Medulla oblongata (tissue), 1 donor: ENCODE measurements at regions not wholly inside any gene's neighbourhood (a gene's known extent, or its start where the extent isn't known, plus 50 kb on each side); places are given as distances from the start of the nearest gene placed in this dataset.

Experiments used
- DNase-seq: peaks from one replicate; pipeline ENCODE4 v3.0.0-alpha.2; 2015; ENCODE audit errors: extremely low spot score

DNA sequence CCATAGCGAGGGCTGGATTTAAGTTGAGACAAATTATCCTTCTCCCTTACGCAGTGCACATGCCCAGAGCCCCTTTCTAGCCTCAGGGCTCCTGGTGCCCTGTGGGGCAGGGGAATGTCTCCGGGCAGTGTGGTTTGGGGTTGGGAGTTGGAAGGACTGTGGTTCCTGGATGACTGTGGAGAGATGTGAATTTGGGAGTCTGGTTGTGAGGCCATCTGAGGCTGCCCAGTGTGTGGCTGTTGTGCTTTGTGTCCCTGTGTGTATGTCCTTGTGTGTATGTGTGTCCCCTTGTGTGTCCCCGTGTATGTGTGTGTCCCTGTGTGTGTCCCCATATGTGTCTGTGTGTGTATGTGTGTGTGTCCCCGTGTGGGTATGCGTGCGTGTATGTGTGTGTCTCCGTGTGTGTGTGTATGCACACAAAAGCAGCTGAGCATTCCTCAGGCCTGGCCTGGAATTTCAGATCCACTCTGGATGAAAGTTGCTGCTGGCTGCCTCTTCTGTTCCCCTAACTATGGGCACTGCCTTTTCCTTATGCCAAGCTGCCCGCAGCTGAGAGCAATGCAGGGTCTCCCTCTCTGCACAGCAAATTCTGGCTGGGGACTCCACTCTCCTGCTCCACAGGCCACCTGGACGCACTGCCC, 65.4 kb downstream of the UBIAD1 start:
- DNase-seq, result no peak

DNA sequence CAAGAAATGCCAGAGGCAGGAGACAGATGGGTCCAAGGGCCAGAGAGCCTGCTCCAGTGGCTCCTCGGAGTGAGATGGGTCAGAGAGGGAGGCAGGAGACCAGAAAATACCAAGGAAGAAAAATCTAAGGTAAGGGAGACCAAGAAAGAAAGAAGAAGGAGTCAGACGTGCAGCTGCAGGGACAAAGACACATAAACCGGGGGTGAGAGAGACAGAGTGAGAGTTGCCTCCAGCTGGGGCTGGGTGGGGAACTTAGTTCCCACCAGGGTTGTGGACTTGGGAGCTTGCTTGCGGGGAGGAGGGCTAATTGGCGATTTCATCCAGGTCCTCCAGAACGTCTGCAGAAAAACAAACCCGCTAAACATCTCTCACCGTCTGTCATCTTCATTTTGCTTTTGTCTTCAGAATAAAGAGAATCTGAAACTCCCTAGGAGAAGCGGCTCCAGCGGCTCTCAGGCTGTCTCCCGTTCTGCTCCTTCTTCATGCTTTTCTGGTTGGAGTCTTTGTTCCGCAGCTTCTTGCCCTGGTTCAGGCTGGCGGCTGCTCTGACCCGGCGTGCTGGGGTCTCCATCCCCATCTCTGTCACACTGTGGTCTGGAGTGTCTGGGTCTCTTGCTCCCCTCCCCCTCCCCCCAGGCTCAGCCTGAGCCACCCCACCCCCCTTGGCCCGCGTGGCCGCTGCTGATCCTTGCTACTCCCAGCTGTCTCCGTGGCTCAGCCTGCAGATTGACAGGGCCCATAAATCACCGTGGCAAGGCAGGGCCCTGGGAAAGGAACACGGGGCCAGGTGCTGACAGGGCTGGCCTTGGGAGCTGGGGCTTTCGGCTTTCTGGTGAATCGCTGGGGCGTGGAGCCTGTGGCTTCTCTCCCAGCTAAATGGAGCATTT, 66.6 kb downstream of the UBIAD1 start:
- DNase-seq, result no peak

DNA sequence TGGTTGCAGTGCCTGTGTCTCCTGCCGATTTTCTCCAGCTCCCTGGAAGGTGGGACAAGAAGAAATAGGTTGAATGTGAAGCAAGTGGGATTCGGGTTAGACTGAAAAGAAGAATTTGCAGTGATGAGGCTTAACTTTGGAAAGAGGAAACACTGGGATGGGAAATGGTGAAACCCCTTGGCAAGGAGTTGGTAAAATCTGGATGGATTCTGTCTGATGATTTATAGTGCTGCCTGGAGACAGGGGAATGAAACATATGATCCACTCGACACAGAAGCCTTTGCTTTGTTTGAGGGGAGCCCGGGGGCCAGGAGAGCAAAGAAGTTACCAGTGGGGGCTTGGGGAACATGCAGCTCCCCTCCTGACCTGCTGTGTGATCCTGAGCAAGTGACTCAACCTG, 67.2 kb downstream of the UBIAD1 start:
- DNase-seq, result no peak

DNA sequence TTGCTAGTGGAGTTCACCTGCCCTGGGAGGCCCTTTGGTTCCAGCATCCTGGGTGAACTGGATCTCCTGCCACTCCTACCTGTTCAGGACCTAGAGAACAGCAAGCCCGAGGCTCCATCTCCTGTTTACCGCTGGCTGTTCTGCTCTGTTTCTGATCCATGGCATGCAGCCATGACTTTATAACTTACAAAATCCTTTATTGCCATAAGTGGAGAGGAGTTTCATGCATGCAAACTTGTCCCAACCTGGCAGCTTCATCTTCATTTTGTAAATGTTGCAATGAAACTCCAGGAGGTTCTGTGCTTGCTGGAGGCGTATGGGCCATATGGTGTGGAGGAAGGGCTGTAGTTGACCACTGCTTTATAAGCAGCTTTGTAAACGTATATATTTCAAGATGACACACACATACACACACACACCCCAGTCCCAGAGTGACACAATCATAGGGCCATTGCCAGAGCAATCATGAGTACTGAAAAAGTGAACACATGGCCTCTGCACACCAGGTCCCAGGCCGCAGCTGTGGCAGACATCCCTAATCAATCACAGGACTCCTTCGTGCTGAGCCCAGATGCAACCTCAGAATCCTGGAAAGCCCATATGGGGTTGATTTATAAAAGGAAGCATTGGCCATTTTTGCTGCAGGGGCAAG, 69.0 kb downstream of the UBIAD1 start:
- no peak for DNase-seq

DNA sequence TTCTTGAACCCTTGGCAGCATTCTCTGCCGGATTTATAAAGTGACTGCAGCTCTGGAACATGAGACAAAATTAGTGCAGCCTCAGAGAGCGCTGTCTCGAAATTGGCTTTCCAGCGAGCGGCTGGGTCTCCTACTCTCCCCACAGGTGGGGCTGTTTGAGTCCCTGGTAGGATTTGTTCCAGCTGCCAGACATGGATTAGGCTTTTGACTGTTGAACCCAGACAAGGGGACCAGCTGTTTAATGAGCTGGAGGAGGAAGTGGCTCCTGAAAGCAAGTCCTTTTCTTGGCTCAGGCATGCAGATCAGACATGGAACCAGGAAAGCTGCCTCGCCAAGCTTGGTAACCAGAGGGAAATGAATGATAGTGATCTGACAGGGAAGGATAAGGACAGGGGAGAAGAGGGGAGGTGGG, 69.6 kb downstream of the UBIAD1 start:
- DNase-seq, result no peak

DNA sequence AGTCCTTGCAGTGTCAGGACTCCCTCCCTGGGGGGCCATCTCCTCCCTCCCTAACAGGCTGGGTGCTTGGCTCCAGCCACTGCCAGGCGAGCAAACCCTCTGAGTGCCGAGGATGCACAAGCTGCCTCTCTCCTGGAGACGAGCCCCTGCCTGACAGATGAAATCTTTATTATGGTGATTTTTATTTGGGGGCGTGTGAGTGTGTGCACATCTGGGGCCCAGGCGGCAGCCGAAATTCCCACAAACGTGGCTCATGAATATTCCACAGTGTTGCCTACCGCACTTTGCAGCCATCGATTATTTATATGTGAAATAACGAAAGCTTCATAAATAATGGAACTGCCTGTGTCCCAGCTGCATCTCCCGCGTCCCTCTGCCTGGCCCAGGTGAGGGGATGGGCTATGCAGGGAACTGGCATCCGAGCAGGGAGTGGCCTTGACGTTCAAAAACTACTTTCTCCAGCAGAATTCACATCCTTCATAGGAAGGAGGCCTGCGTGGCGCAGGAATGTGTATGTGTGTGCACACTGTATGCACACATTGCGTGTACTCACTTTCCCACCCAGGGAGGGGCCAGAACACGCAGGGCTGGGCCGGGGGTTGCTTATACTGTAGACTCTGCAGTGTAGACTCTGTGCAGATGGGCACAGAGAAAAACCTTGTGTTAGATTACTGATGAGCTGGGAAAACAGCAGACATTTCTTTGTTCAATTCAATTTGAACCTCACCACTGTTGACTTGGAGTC, 73.1 kb downstream of the UBIAD1 start:
- DNase-seq, result no peak

DNA sequence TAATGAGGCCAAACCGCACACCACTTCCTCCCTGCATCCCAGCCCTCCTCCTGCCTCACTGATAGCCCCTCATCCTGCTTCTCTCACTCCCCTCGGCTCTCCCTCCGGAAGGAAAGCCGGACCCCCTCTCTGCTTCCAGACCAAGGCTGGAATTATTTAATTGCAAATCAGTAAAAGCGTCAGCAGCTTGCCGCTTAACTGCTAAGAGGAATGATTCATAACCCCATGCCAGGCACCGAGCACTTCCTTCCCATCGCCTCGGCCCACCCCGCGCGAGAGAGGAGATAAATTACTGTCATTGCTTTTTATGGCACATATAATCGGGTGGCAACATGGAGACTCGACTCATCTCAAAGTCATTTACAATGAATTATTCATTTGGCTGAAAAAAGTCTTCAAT, 77.3 kb downstream of the UBIAD1 start:
- DNase-seq, result no peak

DNA sequence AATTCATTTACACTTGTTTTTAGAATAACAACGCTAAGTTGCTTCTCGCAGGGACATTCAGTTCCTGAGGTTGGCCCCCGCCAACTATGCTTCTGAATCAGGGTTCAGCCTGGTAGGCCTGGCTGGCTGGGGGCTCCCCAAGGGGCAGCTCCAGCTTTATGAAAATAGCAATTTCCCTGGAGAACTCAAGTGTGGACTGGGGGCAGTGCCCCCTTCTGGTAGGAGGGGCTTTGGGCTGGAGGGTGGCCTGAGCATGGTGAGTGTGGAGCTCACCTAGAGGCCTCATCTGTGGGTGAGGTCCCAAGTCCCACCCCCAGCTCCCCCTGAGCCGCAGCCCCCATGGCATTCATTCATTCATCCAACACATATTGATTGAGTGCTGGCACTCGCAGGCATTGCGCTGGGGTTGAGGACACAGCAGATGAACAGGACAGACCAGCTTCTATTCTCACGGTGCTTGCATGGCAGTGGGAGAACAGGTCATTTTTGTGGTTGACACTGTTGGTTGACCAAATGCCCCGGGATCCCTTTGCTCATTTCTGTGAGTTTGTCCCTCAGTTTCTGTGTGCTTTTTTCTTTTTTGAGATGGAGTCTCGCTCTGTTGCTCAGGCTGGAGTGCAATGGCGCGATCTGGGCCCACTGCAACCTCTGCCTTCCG, 79.2 kb downstream of the UBIAD1 start:
- no peak for DNase-seq

DNA sequence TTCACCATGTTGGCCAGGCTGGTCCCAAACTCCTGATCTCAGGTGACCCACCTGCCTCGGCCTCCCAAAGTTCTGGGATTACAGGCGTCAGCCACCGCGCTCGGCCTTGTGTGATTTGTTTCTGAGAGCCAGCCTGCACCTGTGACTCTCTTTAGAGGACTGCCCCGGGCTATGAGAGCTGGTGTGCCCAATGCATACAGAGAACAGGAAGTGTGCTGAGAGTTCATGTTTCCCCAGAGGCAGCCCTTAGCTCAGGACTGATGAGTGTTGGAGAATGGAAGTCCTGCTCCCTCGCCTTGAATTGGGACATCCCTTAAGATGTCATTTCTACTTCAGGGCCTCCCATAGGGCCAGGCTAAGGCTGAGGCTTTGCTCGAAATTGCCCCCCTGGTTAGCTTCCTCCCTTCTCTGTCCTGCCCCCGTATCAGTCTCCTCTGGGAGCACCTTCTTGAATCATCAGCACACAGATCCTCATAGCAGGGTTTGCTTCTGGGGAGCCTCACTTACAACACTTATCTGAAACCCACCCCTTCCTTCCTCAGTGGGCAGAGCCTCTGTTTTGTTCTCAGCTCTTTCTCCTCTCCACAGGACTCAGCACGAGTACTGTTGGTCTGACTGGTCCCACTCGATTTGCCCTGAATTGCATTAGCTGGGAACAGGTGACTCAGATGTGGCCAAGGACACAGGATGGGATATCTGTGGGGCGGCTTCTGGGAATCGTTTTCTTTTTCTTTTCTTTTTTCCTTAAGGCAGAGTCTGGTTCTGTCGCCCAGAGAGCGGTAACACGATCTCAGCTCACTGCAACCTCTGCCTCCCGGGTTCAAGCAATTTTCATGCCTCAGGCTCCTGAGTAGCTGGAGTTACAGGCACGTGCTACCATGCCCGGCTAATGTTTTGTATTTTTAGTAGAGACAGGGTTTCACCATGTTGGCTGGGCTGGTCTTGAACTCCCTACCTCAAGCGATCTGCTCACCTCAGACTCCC, 80.1 kb downstream of the UBIAD1 start:
- no peak for DNase-seq

DNA sequence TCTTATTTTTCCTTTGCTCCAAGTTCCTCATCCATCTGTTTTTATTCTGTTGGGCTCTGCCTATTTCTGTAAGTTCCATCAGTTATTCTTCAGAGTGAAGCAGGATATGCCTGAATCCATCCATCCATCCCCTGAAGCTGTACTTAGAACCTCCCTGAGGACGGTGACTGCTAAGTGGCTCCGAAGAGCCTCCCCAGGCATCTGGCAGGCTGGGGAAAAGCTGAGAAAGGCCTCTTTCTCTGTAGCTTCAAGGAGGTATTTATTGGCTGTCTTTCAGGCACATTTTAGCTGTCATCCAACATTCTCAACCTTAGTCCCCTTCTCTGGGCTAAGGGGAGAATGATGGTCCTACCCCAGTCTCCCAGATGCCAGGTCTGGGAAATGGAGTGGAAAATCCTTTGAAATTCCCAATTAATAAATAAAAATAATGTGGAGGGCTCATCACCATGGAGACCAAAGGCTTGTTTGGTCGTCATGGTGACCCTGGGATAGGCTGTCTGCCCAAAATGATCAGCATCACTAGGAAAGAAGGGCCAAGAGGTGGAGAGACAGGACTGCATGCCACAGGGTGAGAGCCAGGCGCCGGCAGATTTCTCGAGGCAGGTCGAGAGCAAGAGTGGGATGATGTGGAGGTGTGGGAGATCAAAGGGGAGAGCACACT, 82.0 kb downstream of the UBIAD1 start:
- peak; percentile 67 for DNase-seq

DNA sequence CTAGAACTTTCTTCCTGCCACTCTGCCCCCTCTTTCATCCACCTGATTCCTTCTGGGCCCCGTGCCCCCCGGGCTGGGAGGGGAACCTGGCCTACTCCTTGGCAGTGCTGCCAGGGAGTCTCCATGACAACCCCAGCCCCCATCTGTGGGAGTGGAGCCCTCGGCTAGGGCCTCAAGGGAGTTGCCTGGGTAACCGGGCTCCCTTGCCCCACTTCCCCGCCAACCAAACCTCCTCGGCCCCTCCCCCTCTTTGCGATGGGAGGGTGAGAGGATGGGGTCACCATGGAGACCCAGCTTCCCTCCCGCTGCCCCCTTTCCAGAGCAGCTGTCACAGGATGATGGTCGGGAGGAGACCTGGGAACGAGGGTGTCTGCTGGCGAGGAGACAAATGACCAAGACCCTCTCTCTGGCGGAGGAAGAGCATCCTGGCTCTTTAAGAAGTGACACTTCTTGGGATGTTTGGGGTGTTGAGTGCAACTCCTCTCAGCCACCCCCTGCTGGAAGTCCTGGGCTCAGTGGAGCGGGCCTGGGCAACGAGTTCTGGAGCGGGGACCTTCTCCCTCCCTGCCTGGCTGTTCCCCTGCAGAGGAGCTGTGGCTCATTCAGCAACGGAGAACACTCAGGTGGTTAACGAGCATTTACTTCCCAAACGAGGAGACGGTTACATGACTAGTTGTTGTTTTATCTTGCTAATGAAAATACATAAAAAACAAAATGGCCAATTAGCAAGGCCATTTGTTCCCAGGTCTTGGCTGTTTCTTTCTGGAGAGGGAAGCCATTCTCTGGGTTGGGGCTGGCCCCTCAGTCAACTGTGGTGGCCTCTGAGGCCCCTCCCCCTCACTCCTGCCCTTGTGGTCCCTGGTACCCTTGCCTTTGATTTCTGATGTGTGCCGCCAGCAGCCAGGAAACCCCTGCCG, 82.8 kb downstream of the UBIAD1 start:
- DNase-seq, result peak; percentile 89

DNA sequence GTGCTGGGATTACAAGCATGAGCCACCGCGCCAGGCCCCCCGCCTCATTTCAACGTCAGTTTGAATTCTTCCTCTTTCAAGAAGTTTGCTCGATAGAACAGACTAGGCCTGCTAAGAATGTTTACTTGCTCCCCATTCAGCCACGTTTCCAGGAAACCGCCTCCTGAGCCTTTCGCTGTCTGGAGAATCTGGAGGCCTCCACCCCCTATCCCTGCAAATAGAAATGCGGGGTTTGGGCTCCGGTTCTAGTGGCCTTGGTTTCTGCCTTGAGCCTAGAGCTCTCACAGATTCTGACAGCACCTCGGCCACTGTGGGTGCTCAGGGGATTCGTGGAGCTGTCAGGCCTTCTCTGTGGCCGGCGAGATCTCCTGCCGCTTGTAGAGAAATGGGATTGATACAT, 84.3 kb downstream of the UBIAD1 start:
- peak; percentile 48 for DNase-seq

DNA sequence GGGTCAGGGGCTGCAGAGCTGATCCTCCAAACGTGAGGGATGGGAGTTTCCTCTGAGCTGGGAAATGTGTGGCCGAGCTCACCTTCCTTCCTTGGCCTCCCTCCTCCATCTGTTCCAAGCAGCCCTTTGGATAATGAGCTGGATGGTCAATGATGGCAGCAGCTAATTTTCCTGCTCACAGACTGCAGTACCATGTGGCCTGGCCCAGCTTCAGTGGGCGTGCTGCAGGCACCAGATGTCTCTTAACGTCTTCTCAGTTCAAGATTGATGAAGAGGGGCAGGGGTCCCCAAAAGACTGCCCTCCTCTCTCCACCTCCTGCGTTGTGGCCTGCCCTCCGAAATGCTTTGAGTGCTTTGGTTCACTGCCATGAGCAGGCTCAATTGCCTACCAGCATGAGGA, 86.0 kb downstream of the UBIAD1 start:
- no peak for DNase-seq

DNA sequence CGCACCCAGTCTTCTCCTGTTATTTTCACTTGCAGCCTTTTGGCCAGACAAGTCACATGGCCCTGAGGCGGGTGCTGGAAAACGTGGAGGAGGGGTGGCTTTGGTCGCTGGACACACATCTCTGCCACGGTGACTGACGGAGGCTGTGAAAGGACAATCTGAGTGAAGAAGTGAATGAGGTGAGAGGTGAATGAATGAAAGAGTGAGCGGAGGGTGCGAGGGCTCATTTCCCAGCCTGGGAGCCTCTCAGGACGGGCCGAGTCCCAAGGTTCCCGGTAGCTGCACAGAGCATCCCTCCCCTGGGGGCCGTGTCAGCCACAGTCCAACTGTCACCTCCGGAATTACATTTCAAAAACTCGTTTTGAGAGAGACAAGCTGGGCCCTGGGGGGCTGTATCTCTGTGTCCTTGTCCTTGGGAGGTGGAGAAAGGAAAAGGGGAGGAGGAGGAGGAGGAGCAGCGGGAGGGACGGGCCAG, 89.6 kb downstream of the UBIAD1 start:
- DNase-seq, result no peak

DNA sequence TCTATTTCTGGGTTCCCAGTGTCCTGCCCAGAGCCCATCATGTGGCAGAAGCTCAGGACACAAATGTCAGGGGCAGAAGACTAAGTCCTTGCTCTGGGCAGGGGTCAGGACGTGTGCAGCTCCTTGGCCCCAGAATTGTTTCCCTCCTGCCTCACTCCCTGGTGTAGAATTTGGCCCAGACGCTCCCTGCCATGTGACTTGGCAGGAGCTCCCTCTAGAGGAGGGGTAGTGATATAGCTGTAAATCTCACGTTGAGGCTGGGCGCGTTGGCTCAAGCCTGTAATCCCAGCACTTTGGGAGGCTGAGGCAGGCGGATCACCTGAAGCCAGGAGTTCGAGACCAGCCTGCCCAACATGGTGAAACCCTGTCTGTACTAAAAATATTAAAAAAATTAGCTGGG, 91.2 kb downstream of the UBIAD1 start:
- no peak for DNase-seq

DNA sequence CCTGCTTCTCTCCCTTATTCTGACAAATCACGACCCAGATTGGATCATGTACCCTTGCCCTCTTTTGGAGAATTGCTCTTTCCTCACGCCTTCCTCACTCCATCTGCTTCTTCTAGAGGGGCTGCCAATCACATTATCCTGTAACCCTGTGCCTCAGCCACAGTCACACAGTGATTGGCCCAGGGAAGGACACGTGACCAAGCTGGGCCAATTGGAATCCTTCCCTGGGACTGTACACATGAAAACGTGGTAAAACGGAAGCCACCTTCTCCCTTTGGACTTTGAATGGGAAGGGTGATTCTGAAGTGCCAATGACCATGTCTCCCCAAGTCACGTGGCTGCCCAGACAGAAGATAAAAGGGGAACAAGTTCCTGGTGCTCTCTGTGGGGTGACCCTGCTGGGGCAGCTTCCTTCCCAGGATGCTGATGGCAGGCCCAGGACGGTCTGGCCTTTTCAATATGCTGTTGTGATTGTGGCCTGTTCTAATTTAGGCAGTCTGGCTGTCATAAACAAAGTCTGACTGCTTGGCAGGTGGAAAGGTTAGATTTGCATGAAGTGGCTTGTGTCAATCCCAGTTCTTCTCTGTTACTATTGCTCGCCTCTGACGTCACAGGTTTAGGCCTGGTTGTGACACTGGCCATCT, 92.9 kb downstream of the UBIAD1 start:
- no peak for DNase-seq

DNA sequence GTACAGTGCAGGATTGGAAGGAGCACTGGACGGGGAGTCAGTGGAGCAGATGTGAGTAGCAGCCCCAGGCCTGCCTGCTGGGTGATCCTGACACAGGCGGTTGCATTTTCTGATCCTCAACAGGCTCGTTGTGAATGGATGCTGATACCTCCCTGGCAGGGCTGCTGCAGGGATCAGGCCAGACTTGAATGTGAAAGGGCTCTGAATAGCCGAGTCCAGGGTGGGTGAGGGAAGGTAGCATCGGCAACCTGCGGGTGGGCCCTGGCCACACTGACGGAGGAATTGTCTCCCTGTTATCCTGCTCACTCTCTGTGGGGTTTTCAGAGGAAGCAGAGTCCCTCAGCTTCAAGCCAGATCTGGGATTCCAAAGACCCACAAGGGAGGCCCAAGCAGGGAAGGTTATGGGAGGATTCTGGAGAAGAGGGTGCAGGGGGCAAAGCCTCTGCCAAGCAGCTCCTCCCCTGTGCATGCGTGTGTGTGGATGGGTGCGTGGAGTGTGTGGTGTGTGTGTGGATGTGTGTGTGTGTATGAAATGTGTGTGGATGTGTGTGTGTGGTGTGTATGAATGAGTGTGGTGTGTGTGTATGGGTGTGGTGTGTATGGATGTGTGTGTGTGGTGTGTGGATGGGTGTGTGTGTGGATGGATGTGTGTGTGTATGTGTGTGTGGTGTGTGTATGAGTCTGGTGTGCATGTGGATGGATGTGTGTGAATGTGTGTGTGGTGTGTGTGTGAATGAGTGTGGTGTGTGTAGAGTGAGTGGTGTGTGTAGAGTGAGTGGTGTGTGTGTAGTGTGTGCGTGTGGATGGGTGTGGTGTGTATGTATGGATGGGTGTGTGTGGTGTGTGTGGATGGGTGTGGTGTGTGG, 100.3 kb downstream of the UBIAD1 start:
- DNase-seq, result no peak
